HL-60 (cell line): ENCODE measurements at regions not wholly inside any gene's neighbourhood (a gene's known extent, or its start where the extent isn't known, plus 50 kb on each side); places are given as distances from the start of the nearest gene placed in this dataset.

Source experiments
- CTCF ChIP-seq: IDR thresholded peaks from one replicate; pipeline ENCODE4 v1.5.1; 2011; ENCODE audit warnings: low read length, control low read depth, inconsistent platforms; ENCODE audit not compliant: insufficient read depth
- GABPA ChIP-seq: IDR thresholded peaks from 2 replicates; pipeline ENCODE4 v1.6.1; 2012; ENCODE audit warnings: low read depth

- no peak for TF ChIP-seq CTCF
- TF ChIP-seq GABPA = no peak
Observed at GRCh38 chr3:194950906-194951628, 265.4 kb downstream of the FAM43A start.
